Erythroblast (primary cell): ENCODE measurements at regions not wholly inside any gene's neighbourhood (a gene's known extent, or its start where the extent isn't known, plus 50 kb on each side); places are given as distances from the start of the nearest gene placed in this dataset.

Experiments
- GATA1 ChIP-seq: IDR thresholded peaks from 2 replicates; pipeline ENCODE4 v1.6.1; 2011; ENCODE audit warnings: low read depth, mild to moderate bottlenecking, control low read depth, low read length, moderate library complexity
- POLR2A ChIP-seq: IDR thresholded peaks from 2 replicates; pipeline ENCODE4 v1.6.1; 2011; ENCODE audit warnings: mild to moderate bottlenecking, low read length

DNA sequence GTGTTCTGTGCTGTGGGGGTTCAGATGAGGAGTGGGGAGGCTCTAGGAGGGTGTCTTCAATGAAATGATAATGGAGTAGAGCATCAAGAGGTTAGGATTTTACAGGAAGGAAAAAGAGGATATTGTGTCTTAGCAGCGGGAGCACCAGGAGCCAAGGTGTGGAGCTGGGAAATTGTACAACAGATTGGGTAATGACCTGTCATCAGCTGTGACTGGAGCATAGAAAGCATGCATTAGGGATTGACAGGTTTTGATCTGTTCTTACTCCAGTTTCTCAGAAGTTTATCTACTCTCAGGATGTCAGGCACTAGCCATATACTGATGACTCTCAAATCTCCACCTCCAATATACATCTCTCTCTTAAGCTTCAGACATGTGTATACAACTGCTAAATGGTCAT is 196.9 kb downstream of the ARHGAP12 start:
- no peak for TF ChIP-seq POLR2A
- no peak for TF ChIP-seq GATA1
